ENCODE measurements at regions not wholly inside any gene's neighbourhood (a gene's known extent, or its start where the extent isn't known, plus 50 kb on each side); places are given as distances from the start of the nearest gene placed in this dataset.
A peak's percentile ranks its signal among the peaks of the same experiment; 100 is the strongest.
"Not testable (repeated sequence)": the region's sequence is repeated elsewhere in the genome, so short reads cannot be mapped to it uniquely, and the experiment has no call there.

DNA sequence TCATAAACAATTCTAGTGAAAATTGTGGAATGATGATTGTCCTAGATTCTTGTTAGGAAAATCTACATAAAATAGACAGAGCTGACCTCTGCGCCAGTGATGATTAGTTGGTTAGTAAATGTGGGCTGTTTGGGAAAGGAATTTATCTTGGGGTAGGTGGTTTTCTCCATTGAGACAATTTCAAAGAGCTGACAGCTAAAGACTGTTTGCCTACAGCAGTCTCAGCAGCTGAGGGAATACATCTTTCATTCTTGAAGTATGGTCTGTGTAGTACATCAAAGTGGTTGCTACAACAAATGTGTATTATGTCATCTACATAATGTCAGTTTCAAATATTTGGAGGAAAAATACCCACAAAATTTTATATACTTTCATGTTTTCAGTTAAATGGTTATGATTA, 117.2 kb upstream of the TRPC4 start:
- DNase-seq = no peak

DNA sequence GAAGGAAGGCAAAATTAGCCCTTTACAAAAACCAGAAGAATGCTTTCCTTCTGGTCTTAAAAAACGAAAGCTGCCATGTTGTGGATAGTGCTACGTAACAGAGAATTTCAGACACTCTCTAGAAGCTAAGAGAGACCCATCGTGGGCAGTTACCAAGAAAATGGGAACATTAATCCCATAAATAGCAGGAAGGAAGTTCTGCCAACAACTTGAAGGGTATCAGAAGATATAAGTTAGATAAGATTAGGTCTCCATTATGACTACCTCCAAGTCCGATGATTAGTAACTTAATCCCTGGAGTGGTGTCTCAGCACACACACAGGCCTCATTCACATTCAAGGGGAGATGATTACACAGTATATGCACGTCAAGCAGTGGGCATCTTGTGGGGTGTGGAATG, 115.7 kb upstream of the TRPC4 start:
- DNase-seq = no peak

DNA sequence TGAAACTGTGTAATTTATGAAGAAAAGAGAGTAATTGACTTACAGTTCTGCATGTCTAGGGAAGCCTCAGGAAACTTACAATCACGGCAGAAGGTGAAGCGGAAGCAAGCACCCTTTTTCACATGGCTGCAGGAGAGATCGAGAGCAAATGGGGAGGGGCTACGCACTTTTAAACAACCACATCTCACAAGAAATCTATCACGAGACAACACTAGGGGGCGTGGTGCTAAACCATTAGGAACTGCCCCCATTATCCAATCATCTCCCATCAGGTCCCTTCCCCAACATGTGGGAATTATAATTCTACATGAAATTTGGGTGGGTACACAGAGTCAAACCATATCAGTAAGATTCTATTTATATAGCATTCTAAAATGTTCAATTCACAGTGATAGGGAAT, 114.8 kb upstream of the TRPC4 start:
- DNase-seq = no peak

DNA sequence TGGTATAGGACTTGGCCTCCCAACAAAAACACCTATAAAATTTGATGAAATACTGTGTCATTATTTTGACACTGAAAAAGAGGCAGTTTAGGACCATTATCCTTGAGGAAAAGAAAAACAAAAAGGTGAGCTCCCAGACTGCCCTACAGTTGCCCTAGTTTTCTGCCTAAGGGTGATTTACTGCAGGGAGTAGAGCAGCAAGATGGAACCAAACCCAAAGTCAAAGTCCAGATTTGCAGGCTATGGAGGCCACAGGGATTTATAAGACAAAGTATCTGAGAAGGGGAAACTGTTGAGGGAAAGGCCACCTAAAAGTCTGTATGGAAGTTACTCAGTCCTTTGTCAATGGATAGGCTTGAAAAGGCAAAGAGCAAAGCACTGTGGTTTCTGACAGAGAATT, 112.4 kb upstream of the TRPC4 start:
- no peak for DNase-seq

DNA sequence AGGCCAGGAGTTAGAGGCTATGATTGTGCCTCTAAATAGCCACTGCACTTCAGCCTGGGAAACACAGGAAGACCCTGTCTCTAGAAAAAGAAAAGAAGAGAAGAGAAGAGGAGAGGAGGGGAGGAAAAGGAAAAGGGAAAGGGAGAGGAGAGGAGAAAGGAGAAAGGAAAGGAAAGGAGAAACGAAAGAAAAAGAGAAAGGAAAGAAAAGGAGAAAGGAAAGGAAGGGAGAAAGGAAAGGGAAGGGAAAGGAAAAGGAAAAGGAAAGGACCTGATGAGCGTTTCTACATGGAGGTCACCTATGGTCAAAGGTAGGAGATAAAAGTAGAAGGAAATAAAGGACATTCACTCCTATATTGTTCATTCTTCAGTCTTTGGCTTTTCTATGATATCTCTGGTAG, 109.1 kb upstream of the TRPC4 start:
- DNase-seq = no peak

DNA sequence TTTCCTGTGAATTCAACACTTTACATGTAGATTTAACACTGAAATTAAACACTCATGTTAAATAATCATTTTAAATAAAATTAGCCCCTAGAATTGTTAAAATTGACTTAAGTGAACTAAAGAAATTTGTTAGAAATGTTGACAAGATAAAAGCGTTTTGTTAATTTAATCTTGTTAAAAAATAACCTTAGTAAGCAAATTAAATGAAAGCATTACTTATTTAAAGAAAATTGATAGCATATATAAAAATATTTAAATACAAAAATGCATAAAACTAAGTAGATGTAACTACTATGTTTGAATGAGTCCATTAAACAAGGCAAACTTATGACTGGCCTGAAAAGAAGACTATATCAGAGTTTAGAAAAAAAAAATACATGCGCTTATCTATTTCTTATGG, 99.0 kb upstream of the TRPC4 start:
- no peak for DNase-seq

DNA sequence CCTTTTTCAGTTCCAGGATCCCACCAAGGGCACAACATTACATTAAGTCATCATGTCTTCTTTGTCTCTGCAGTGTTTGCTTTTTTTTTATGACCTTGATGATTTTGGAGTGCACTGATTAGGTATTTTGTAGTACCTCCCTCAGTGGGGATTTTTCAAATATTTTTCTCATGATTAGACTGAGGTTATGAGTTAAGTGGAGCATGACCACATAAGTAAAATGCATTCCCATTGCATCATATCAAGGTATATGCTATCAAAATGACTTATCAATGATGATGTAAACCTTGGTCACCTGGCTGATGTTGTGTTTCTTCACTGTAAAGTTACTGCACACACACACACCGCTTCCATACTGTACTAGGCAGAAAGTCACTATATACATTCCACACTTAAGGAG, 96.7 kb upstream of the TRPC4 start:
- no peak for DNase-seq

DNA sequence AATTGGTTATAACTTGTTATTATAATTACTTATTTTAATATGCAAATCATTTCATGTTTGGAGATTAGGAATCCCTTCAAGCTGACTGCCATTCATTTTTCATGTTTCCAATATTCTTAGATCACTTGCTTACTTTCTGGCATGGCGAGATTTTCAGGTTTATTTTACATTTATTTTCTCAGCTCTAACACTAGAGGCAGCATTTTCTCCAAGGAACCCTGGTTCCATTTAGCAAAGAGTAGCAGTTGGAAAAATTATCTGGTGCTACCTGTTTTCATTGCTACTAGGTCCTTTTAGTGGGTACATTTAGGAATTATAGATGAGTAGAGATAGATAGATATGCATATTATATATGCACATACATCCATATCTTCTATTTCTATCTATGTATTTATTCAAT, 90.9 kb upstream of the TRPC4 start:
- DNase-seq = no peak

DNA sequence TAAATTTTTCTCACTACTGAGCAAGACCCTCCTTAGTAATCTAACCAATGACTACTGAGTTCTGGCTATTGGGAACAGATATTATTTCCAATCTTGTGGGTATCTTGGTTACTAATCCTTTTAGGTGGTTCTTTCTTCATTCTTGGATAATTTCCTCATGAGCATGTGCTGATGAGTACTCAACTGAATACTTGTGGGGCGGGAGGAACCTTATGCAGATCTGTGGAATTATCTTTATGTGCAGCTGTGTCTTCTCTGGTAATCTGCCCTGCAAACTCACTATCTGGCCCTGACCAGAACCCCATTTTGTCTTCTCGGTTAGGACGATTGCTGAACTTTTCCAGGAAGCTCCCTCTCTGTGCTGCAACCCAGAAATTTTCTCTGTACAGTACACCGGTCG, 89.7 kb upstream of the TRPC4 start:
- DNase-seq = no peak

DNA sequence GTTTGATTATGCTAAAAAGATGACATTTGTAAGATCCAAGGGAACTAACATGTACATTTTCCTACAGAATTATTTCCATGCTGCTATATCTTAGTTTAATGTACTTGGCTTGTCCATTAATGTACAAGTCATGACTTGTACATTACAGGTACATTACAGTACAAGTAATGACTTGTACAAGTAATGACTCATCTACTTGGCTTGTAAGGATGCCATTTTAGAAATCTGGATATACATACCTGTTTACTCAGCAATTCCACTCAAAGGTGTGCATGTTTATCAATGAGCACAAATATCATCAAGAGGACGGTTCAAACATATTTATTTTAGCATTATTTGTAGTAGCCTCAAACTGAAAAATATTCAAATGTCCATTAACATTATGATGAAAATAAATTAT, 87.0 kb upstream of the TRPC4 start:
- no peak for DNase-seq

DNA sequence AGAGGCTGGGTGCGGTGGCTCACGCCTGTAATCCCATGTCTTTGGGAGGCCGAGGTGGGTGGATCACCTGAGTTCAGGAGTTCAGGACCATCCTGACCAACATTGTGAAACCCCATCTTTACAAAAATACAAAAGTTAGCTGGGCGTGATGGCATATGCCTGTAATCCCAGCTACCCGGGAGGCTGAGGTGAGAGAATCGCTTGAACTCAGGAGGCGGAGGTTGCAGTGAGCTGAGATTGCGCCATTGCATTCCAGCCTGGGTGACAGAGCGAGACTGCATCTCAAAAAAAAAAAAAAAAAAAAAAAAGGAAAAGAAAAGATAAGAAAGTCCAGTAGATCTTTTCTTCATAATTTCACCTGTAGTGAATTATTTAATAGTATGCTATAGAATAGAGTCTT, 85.0 kb upstream of the TRPC4 start:
- not testable (repeated sequence) for DNase-seq

DNA sequence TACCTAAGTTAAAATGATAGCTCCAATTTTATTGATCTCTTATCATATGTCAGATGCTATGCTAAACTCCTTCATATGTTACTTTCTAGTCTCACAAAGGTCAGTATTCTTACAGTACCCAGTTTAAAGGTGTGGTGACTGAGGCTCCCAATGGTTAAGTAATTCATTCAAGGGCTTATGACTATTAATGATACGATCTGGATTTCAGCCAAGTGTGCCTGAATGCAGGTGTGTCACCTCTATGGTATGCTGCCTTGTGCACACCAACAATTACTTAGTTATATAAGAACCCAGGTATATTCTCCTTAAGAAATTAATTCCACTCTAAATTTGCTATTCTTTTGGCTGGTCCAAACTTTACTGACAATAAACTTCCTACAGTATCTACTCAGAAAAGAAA, 84.6 kb upstream of the TRPC4 start:
- no peak for DNase-seq

DNA sequence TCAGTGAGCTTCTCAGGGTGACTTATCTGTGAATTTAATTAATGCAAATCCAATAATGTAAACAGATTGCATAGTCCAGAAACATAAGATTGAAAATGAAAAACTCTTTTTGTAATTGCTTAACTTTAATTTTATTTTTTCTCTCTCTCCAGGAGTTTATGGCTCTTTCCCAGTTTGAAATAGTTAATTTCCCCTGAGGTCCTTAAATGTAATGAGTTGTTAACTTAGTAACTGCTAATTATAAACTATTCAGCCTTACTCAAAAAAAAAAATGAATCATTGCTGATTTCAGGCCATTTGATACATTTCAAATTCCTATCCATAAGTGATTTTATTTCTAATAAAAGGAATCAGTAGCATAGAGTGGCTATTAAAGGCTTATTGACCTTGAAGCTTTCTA, 84.1 kb upstream of the TRPC4 start:
- no peak for DNase-seq

DNA sequence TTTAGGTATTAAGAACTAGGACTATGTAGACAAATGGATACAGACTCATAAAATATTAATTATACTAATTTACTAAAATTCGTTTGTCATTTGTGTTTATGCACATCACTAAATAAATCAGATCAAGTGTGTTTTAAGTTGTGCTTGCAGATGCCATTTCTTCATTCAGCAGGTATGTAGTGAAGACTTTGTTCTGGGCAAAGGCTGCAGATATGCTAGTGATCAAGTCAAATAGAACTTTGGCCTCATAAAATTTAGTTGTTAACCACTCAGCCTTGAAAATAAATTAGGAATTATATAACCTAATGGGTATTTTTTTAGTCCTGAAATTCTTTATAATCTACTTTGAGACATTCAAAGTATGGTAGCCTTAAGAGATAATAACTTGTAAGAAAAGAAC, 80.4 kb upstream of the TRPC4 start:
- DNase-seq = no peak

DNA sequence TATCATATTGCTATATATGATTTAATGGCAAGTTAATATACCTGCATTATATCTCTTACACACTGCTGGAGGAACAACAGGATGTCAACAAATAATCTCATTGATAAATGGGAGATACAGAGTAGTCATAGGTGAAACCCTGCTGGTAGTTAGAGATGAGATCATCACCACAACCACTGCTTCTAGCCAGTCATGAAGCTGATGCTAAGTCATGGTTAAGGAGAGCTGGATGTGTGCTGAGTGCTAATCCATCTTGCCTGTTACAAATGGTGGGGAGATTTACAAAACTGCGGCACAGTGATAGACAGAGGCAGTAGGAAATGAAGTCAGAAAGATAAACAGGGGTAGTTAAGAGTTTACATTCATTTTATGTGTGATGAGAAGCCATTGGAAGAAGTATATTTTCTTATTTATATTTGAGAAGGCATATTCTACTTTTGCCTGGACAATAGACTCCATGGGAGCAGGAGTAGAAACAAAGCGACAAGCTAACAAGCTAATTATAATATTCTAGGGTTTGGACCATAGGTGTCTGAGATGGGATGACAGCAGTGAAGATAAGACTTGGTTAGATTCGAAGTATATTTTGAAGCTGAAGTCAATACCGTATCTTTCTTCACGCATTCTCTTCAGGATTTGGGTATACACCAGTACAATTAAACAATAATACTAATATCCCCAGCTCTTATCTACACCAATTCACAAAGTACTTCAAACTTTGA, 78.0 kb upstream of the TRPC4 start:
- no peak for DNase-seq

DNA sequence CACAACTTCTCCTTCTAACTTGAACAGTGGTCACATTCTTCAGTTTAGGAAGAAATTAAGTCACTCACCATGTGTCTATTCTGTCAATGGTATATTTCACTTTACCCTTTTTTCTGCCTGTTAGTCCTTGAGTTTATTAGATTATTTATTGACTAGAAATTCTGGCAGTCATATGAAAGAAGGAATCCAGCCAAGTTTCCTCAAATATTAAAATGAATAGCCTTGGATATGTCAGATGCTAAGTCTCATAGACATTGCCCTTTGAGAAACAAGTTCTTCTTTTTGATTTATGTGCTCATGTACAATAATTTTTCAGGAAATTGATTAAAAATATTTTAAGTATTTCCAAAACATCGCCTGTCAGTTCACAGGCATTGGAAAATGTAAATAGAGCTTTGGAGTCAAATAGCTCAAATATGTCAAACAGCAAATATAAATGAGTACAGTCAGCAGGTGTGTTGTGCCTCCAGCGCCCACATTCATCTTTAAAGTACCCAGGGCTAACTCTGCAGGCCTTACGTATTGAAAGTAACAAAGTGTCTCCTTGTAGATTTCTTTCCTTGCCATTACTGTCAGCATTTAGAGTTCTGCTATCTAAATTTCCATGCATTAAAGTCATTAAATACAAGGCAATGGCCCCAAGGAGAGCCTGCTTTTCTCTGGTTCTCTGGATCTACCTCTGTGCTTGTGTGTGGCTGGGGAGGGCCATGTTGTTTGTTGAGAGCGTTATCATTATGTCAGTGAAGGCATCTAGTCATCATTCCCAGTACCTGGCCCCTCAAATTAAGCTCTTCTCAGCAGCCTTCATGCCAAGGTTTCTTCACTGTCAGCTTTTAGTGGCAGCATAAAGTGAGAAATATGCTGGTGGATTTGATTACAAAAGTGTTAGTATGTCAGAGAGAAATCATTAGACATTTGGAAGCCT, 76.3 kb upstream of the TRPC4 start:
- DNase-seq = no peak

DNA sequence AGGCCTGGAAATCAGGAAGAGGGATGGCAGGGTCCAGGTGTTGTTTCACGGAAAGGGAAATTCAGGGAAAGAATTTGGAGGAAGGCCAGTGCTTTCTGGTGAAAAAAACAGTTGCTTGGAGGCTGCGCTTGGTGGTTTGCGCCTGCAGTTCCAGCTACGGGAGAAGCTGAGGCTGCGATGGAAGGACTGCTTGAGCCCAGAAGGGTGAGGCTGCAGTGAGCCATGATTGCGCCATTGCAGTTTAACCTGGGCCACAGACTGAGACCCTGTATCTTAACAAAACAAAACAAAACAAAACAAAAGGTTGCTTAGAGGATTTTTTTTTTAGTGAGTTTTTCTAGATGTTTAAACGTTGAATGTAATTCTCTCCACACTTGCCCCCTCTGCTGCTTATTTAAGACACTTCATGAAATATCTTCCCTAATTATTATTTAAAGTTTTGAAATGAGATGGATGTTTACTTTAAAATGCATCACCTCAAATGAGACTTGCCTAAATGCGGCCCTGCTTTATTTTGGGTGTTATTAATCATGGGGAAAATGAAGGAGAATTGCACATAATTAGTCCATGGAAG, 75.4 kb upstream of the TRPC4 start:
- no peak for DNase-seq

DNA sequence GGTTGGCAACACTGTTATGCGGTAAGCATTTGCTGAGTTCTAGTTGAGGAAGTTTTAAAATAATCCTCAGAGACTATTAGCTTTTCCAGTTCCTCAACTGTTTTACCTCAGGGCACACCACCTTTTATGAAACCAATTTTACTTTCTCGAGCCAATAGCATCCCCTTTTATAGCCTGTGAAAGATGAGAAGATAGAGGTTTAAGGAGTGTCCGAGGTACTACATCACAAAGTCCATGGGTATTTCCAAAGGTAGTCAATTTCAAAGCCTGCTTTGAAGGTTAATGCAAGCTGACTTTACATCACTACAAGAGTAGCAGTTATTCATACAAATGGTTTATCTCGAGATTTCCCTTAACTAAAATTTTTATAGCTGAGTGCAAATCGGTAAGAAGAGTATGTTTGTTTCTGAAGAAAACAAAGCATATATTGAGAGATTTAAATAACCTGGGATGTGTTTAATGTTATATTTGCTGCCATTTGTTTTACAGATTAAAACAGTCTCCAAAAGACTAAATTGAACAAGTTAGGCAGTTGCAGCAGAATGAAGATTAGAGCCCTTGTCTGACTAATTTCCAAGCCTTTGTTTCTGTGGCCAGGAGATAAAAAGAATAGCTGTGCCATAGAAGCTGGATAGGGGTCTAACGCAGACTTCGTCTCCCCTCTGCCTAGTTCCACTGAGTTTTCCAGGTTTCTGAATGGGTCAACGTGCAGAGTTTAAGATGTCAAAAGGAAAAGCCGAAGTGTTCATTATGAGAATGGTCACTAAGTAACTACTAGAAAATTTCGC, 74.7 kb upstream of the TRPC4 start:
- DNase-seq = no peak

DNA sequence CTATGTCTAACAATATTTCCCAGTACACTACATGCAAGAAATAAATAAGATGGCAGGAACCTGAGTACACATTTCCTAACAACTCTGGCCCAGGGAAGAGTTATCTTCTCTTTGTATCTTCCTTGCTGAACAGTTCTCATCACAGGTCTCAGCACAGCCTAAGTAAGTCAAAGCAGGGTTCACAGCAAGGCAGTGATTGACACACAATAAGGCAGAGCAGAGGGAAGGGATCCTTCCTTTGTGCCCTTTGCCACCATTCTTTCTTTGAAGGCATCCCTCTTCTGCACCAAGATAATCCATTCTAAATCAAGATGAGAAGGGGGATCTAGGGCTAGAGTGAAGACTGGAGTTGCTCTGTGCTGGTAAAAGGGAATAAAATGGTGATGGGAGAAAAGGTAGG, 73.4 kb upstream of the TRPC4 start:
- DNase-seq = no peak

DNA sequence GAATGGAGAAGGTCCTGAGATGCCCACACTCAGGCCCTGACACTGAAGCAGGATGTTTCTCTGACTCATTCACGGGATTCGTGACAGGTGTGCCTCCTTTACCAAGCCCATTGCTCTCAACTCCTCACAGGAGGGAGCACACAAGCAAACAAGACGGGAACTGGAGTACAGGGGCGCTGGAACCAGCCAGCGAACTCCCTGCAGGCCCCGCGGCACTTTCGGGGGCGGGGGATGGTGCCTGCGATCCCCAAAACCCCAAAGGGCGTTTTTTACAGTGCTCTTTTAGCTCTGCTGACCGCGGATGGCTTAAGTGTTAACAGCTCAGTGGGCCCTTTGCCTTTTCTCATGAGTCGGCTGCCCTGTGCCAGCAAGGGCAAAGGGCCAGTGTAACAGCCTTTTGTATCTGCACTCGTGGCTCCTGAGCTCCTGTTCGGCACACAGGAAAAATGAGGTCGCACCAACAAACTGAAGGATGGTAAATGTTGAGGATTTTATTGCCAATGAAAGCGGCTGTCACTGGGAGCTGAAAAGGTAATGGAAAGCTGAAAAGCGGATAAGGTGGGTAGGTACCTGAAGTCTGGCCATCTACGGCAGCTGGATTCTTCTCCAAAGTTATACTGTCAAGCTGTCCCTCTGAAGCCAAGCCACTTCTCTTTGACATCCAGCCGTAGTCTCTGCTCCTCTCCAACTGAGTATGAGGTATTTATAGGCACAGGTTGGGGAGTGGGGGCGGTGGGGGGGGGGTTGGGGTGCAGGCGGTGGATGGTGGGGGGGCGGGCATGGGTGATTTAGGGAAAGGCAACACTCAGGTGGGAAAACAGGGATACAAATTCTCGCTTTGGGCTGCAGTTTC, 65.0 kb upstream of the TRPC4 start:
- DNase-seq = peak; percentile 57

DNA sequence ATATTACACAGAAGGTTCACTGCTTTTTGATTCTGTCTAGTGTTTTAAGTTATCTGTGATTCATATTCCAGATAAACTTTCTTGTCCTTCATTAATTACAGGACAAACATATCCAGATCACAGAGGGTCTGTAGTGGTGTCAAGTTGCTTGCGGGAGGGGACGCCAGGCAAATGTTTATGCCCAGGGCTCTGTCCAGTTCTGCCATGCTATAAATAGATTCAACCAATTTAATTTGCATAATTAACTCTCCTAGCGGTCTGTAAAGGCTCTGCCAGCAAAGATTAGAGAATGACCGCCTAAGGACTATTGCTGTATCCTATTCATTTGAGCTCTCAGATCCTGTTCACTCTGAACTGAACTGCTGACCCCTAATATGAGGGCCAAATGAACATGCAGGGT, 59.7 kb upstream of the TRPC4 start:
- DNase-seq = no peak

DNA sequence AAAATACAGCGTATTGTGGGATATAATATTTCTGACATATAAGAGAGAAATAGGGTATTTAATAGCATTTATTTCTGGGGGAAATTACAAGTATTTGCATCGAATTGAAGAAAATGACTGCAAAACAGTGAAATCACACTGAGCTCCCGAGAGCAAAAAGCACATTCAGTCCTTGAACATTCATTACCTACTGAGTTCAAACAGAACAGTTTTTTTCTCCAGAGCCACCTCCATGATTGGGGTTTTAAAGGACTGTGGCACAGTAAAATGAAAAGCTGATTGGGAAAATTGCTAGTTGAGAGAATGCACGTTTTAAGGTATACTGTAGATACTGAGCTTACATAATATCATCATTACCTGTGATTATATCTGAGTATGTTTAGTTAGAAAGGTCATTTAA, 58.0 kb upstream of the TRPC4 start:
- no peak for DNase-seq

Measured in SHP77 treated with DMSO at 0.1 percent for 48 hours (cell line).